CD4-positive, alpha-beta T cell treated with Interleukin-17A for 1 hour (primary cell): ENCODE measurements at regions not wholly inside any gene's neighbourhood (a gene's known extent, or its start where the extent isn't known, plus 50 kb on each side); places are given as distances from the start of the nearest gene placed in this dataset.
"Not testable (repeated sequence)": the region's sequence is repeated elsewhere in the genome, so short reads cannot be mapped to it uniquely, and the experiment has no call there.

Source experiments
- DNase-seq: peaks from one replicate; pipeline ENCODE4 v3.0.0-alpha.2; 2020

- no peak for DNase-seq
Observed at GRCh38 chr12:89891933-89892332, 183.3 kb upstream of the ATP2B1 start.

- no peak for DNase-seq
Observed at GRCh38 chr12:89890161-89890560, 181.5 kb upstream of the ATP2B1 start.

GRCh38 chr12:89889062-89889461 lies 180.4 kb upstream of the ATP2B1 start:
- no peak for DNase-seq

GRCh38 chr12:89884952-89885351 lies 176.3 kb upstream of the ATP2B1 start:
- no peak for DNase-seq

GRCh38 chr12:89884416-89884898 lies 175.8 kb upstream of the ATP2B1 start:
- DNase-seq: no peak

- DNase-seq: peak; percentile 25
Observed at GRCh38 chr12:89883630-89884389, 175.2 kb upstream of the ATP2B1 start.

GRCh38 chr12:89882792-89883191 lies 174.2 kb upstream of the ATP2B1 start:
- no peak for DNase-seq

GRCh38 chr12:89882050-89882449 lies 173.4 kb upstream of the ATP2B1 start:
- peak; percentile 52 for DNase-seq

GRCh38 chr12:89880690-89881350 lies 172.2 kb upstream of the ATP2B1 start:
- DNase-seq: peak; percentile 85

- DNase-seq: no peak
Observed at GRCh38 chr12:89879766-89880165, 171.1 kb upstream of the ATP2B1 start.

- no peak for DNase-seq
Observed at GRCh38 chr12:89878950-89879349, 170.3 kb upstream of the ATP2B1 start.

- no peak for DNase-seq
Observed at GRCh38 chr12:89878327-89878726, 169.7 kb upstream of the ATP2B1 start.

- DNase-seq: no peak
Observed at GRCh38 chr12:89877671-89878070, 169.0 kb upstream of the ATP2B1 start.

GRCh38 chr12:89877136-89877535 lies 168.5 kb upstream of the ATP2B1 start:
- no peak for DNase-seq

- no peak for DNase-seq
Observed at GRCh38 chr12:89875809-89876208, 167.2 kb upstream of the ATP2B1 start.

- DNase-seq: no peak
Observed at GRCh38 chr12:89875225-89875624, 166.6 kb upstream of the ATP2B1 start.

GRCh38 chr12:89874146-89874545 lies 165.5 kb upstream of the ATP2B1 start:
- DNase-seq: no peak

GRCh38 chr12:89873745-89874144 lies 165.1 kb upstream of the ATP2B1 start:
- DNase-seq: no peak

- no peak for DNase-seq
Observed at GRCh38 chr12:89872922-89873630, 164.4 kb upstream of the ATP2B1 start.

- DNase-seq: no peak
Observed at GRCh38 chr12:89870413-89871184, 162.0 kb upstream of the ATP2B1 start.

- DNase-seq: not testable (repeated sequence)
Observed at GRCh38 chr12:89867611-89868010, 159.0 kb upstream of the ATP2B1 start.

GRCh38 chr12:89864411-89864810 lies 155.8 kb upstream of the ATP2B1 start:
- no peak for DNase-seq

- peak; percentile 84 for DNase-seq
Observed at GRCh38 chr12:89863968-89864367, 155.3 kb upstream of the ATP2B1 start.
